ENCODE measurements at regions not wholly inside any gene's neighbourhood (a gene's known extent, or its start where the extent isn't known, plus 50 kb on each side); places are given as distances from the start of the nearest gene placed in this dataset.

DNA sequence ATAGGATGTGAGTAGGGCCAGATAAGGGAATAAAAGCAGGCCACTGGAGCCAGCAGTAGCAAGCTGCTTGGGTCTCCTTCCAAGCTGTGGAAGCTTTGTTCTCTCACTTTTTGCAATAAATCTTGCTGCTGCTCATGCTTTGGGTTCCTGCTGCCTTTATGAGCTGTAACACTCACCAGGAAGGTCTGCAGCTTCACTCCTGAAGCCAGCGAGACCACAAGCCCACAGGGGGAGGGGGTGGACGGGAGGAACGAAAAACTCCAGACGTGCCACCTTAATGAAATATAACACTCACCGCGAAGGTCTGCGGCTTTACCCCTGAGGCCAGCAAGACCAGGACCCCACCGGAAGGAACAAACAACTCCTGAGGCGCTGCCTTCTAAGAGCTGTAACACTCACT, 1324.4 kb upstream of the EYS start:
- H3K4ac ChIP-seq (replicated peaks; ENCODE audit: insufficient read length, low read depth, low read length), result no peak overlapping the region
- no peak overlapping the region for H2BK120ac ChIP-seq (replicated peaks; ENCODE audit: low read depth, low read length)
- H3K4me2 ChIP-seq (ENCODE audit: insufficient read depth in 1 of 2, low read depth in 2 of 2, low read length in 2 of 2), result no peak overlapping the region
- no peak overlapping the region for H4K5ac ChIP-seq (ENCODE audit: insufficient read length, low read depth, low read length)
- DNase-seq (ENCODE audit: low read depth in 1 of 2, low spot score in 2 of 2), result no peak
- FAIRE-seq, result no peak
- no peak overlapping the region for H3K14ac ChIP-seq (ENCODE audit: insufficient read length)
- H3K27ac ChIP-seq (ENCODE audit: low read depth, low read length), result no peak overlapping the region
- no peaks in the 10 kb centered on the region for H3K79me1 ChIP-seq (ENCODE audit: low read depth, low read length)
- H3K27me3 ChIP-seq (replicated peaks in 1 of 4; ENCODE audit: control insufficient read depth in 3 of 4, extremely low read depth in 1 of 4, insufficient read depth in 3 of 4, low read length in 3 of 4), result no peaks in the 10 kb centered on the region
- H2BK20ac ChIP-seq (ENCODE audit: low read length), result no peak overlapping the region
- H3K18ac ChIP-seq (ENCODE audit: extremely low read depth, low read length), result no peak overlapping the region
- no peak overlapping the region for H2BK12ac ChIP-seq (ENCODE audit: low read depth, low read length)
- H3K9me3 ChIP-seq (ENCODE audit: insufficient read depth in 2 of 2, low read depth in 1 of 2, low read length in 1 of 2), result no peaks in the 10 kb centered on the region; a peak in 1 of 4 replicates
- H3K36me3 ChIP-seq (ENCODE audit: control insufficient read depth in 2 of 4, insufficient read depth in 4 of 4, low read length in 3 of 4), result no peaks in the 10 kb centered on the region
- H3K9ac ChIP-seq (replicated peaks in 1 of 4; ENCODE audit: extremely low read depth in 1 of 4, low read depth in 3 of 4, low read length in 3 of 4), result no peak overlapping the region
- H3K79me2 ChIP-seq (ENCODE audit: control insufficient read depth in 1 of 2, insufficient read depth in 2 of 2, low read length in 2 of 2), result no peaks in the 10 kb centered on the region
- H3K4me1 ChIP-seq (replicated peaks in 1 of 4; ENCODE audit: control insufficient read depth in 3 of 4, insufficient read depth in 4 of 4, low read length in 3 of 4), result no peaks in the 10 kb centered on the region
- 95% methylated on average over 9 of the region's 9 CpGs; no CpG with 5 or more reads in 1 of the 2 experiments for WGBS, 2 experiments (ENCODE audit: extremely low coverage in 1 of 2, insufficient coverage in 1 of 2, insufficient read length in 1 of 2, insufficient replicate concordance in 2 of 2, low coverage in 1 of 2, low lambda C conversion rate in 2 of 2, missing lambda C conversion rate in 1 of 2)
- H3K23ac ChIP-seq (ENCODE audit: insufficient read length), result no peak overlapping the region
- no peak overlapping the region for H4K8ac ChIP-seq (ENCODE audit: extremely low read depth, insufficient read depth, low read length)
- H2AFZ ChIP-seq (ENCODE audit: low read length), result no peak overlapping the region
- H4K20me1 ChIP-seq (replicated peaks in 1 of 2; ENCODE audit: control insufficient read depth in 1 of 2, insufficient read depth in 2 of 2, low read length in 2 of 2), result no peaks in the 10 kb centered on the region
- H2AK5ac ChIP-seq (ENCODE audit: low read depth, low read length), result no peak overlapping the region
- H4K91ac ChIP-seq (replicated peaks; ENCODE audit: insufficient read length, low read length), result no peak overlapping the region
- no peak overlapping the region for H3K56ac ChIP-seq (replicated peaks; ENCODE audit: insufficient read length, low read depth, low read length)
- H3K4me3 ChIP-seq (ENCODE audit: extremely low read depth in 1 of 4, insufficient read depth in 2 of 4, low read depth in 3 of 4, low read length in 4 of 4), result no peak overlapping the region
- no peaks in the 10 kb centered on the region for H3K23me2 ChIP-seq (ENCODE audit: low read depth, low read length)
- CTCF ChIA-PET (ENCODE audit: partially characterized antibody), result interaction anchor here (0.5 to 1.0 kb wide), 2 partner anchors 22 to 1047 kb away, joined by 3 to 4 read pairs; no protein-coding TSS in a partner anchor
- H2BK15ac ChIP-seq (ENCODE audit: low read length), result no peak overlapping the region
- POLR2A ChIA-PET (ENCODE audit: partially characterized antibody), result no interaction called here
- H2BK5ac ChIP-seq (ENCODE audit: low read depth, low read length), result no peak overlapping the region
- TF ChIP-seq MAX (IDR thresholded peaks at IDR 0.05) (no peak), POU5F1 (IDR thresholded peaks at IDR 0.05; ENCODE audit: low read depth, low read length) (no peak), ATF2 (IDR thresholded peaks at IDR 0.05; ENCODE audit: low read length) (no peak), TEAD4 (IDR thresholded peaks at IDR 0.05; ENCODE audit: low read depth, low read length) (no peak), ATF3 (IDR thresholded peaks at IDR 0.05; ENCODE audit: insufficient read depth, low read depth, low read length) (no peak), EGR1 (IDR thresholded peaks at IDR 0.05; ENCODE audit: borderline replicate concordance, low read depth, low read length) (no peak), KDM4A (IDR thresholded peaks at IDR 0.05; ENCODE audit: low read depth, low read length, severe bottlenecking) (no peak), GABPA (IDR thresholded peaks at IDR 0.05; ENCODE audit: borderline replicate concordance, insufficient read depth, low read length) (no peak), RNF2 (IDR thresholded peaks at IDR 0.05; ENCODE audit: borderline replicate concordance, low read depth, low read length, missing control alignments, poor library complexity, severe bottlenecking) (no peak), EZH2 (IDR thresholded peaks at IDR 0.05; ENCODE audit: low read depth, low read length, severe bottlenecking) (no peak), ZNF274 (IDR thresholded peaks at IDR 0.05; ENCODE audit: borderline replicate concordance, extremely low read depth, low read length) (no peak)

Data from H1 (cell line).